ENCODE measurements at regions not wholly inside any gene's neighbourhood (a gene's known extent, or its start where the extent isn't known, plus 50 kb on each side); places are given as distances from the start of the nearest gene placed in this dataset.

GRCh38 chr17:36668824-36669223 lies 67.4 kb downstream of the MRM1 start:
- TF ChIP-seq CTCF (IDR thresholded peaks at IDR 0.05) (no peak), POLR2A (IDR thresholded peaks at IDR 0.05) (no peak)

Measured in right lobe of liver (tissue), 4 donors.